Osteoblast (primary cell): ENCODE measurements at regions not wholly inside any gene's neighbourhood (a gene's known extent, or its start where the extent isn't known, plus 50 kb on each side); places are given as distances from the start of the nearest gene placed in this dataset.
A peak's percentile ranks its signal among the peaks of the same experiment; 100 is the strongest.

Source experiments
- DNase-seq: peaks from one replicate; pipeline ENCODE4 v3.0.0; 2011; ENCODE audit warnings: low spot score, mixed read lengths; ENCODE audit not compliant: insufficient read length; ENCODE audit errors: missing footprints
- H2AFZ ChIP-seq: 2 replicates; pipeline ENCODE4 v1.6.0; 2011; ENCODE audit warnings: mild to moderate bottlenecking, low read length
- H3K27ac ChIP-seq: 2 replicates; pipeline ENCODE4 v1.5.1; 2011; ENCODE audit warnings: mild to moderate bottlenecking, low read depth, low read length, moderate library complexity
- H3K27me3 ChIP-seq: 2 replicates; pipeline ENCODE4 v1.6.0; 2012; ENCODE audit warnings: mild to moderate bottlenecking, control low read depth, inconsistent platforms, low read length, moderate library complexity; ENCODE audit not compliant: insufficient read depth
- H3K36me3 ChIP-seq: 2 replicates; pipeline ENCODE4 v1.5.1; 2011; ENCODE audit warnings: mild to moderate bottlenecking, low read length, control low read depth, moderate library complexity; ENCODE audit not compliant: insufficient read depth
- H3K4me1 ChIP-seq: 2 replicates; pipeline ENCODE4 v1.5.1; 2011; ENCODE audit warnings: mild to moderate bottlenecking, low read length, control low read depth, moderate library complexity; ENCODE audit not compliant: insufficient read depth
- H3K4me2 ChIP-seq: 2 replicates; pipeline ENCODE4 v1.6.0; 2011; ENCODE audit warnings: mild to moderate bottlenecking, low read length; ENCODE audit not compliant: insufficient read depth
- H3K4me3 ChIP-seq: fragments of 200-600 bp; sonication (generic); 3 replicates; pipeline ENCODE4 v1.5.1; 2012; ENCODE audit warnings: mild to moderate bottlenecking, low read length, inconsistent platforms; ENCODE audit not compliant: insufficient read depth
- H3K79me2 ChIP-seq: 2 replicates; pipeline ENCODE4 v1.6.0; 2012; ENCODE audit warnings: mild to moderate bottlenecking, low read length, control low read depth, inconsistent platforms; ENCODE audit not compliant: insufficient read depth
- H3K9me3 ChIP-seq: 2 replicates; pipeline ENCODE4 v1.5.1; 2011; ENCODE audit warnings: low read depth, low read length, control low read depth
- H4K20me1 ChIP-seq: 2 replicates; pipeline ENCODE4 v1.6.0; 2012; ENCODE audit warnings: mild to moderate bottlenecking, low read length, control low read depth; ENCODE audit not compliant: insufficient read depth
- CTCF ChIP-seq: IDR thresholded peaks from 2 replicates; pipeline ENCODE4 v1.5.1; 2011; ENCODE audit warnings: mild to moderate bottlenecking, low read depth, low read length, moderate library complexity; ENCODE audit errors: extremely low read depth

GRCh38 chr13:73169971-73170370 lies 111.2 kb downstream of the KLF5 start:
- no peaks in the 10 kb centered on the region for H3K27me3 ChIP-seq
- H3K9me3 ChIP-seq, result no peaks in the 10 kb centered on the region
- H3K27ac ChIP-seq, result no peak overlapping the region
- no peak overlapping the region for H3K4me3 ChIP-seq
- no peak for DNase-seq
- TF ChIP-seq CTCF, result no peak
- H4K20me1 ChIP-seq, result no peaks in the 10 kb centered on the region
- H3K4me1 ChIP-seq, result no peaks in the 10 kb centered on the region
- H3K79me2 ChIP-seq, result no peaks in the 10 kb centered on the region
- H3K36me3 ChIP-seq, result no peaks in the 10 kb centered on the region
- H2AFZ ChIP-seq, result no peak overlapping the region
- H3K4me2 ChIP-seq, result no peak overlapping the region

- no peak for TF ChIP-seq CTCF
- H2AFZ ChIP-seq, result peak overlapping the region; percentile 39
- no peak overlapping the region for H3K4me2 ChIP-seq
- no peaks in the 10 kb centered on the region for H3K79me2 ChIP-seq
- H3K4me3 ChIP-seq, result no peak overlapping the region
- H3K9me3 ChIP-seq, result no peaks in the 10 kb centered on the region
- no peak for DNase-seq
- H3K4me1 ChIP-seq, result no peaks in the 10 kb centered on the region
- no peaks in the 10 kb centered on the region for H3K36me3 ChIP-seq
- H3K27ac ChIP-seq, result no peak overlapping the region
- no peaks in the 10 kb centered on the region for H3K27me3 ChIP-seq
- no peaks in the 10 kb centered on the region for H4K20me1 ChIP-seq
These were observed 110.2 kb downstream of the KLF5 start for GRCh38 chr13:73168953-73169401.

- Histone ChIP-seq H3K4me1 (no peaks in the 10 kb centered on the region), H3K4me2 (no peak overlapping the region), H3K27ac (no peak overlapping the region), H3K27me3 (no peaks in the 10 kb centered on the region), H3K79me2 (no peaks in the 10 kb centered on the region), H3K4me3 (no peak overlapping the region), H2AFZ (no peak overlapping the region), H3K9me3 (no peaks in the 10 kb centered on the region), H3K36me3 (no peaks in the 10 kb centered on the region), H4K20me1 (no peaks in the 10 kb centered on the region)
- no peak for DNase-seq
- TF ChIP-seq CTCF, result no peak
These were observed 109.6 kb downstream of the KLF5 start for GRCh38 chr13:73168226-73168952.

GRCh38 chr13:73167028-73167820 lies 108.4 kb downstream of the KLF5 start:
- H3K27ac ChIP-seq, result no peak overlapping the region
- no peaks in the 10 kb centered on the region for H3K36me3 ChIP-seq
- no peak overlapping the region for H3K4me2 ChIP-seq
- DNase-seq, result no peak
- H3K9me3 ChIP-seq, result no peaks in the 10 kb centered on the region
- TF ChIP-seq CTCF, result no peak
- no peaks in the 10 kb centered on the region for H3K79me2 ChIP-seq
- no peaks in the 10 kb centered on the region for H3K4me1 ChIP-seq
- no peak overlapping the region for H3K4me3 ChIP-seq
- H4K20me1 ChIP-seq, result no peaks in the 10 kb centered on the region
- no peak overlapping the region for H2AFZ ChIP-seq
- no peaks in the 10 kb centered on the region for H3K27me3 ChIP-seq
